GM19043 (cell line): ENCODE measurements at regions not wholly inside any gene's neighbourhood (a gene's known extent, or its start where the extent isn't known, plus 50 kb on each side); places are given as distances from the start of the nearest gene placed in this dataset.

ENCODE experiments used
- ATAC-seq: cut with Tn5 transposase; IDR thresholded peaks from one replicate; pipeline ENCODE4 v1.9.1; 2021; ENCODE audit warnings: low read depth; ENCODE audit not compliant: unreplicated experiment

- no peak for ATAC-seq
These were observed 539.6 kb downstream of the CCDC171 start for GRCh38 chr9:16092142-16093091.

DNA sequence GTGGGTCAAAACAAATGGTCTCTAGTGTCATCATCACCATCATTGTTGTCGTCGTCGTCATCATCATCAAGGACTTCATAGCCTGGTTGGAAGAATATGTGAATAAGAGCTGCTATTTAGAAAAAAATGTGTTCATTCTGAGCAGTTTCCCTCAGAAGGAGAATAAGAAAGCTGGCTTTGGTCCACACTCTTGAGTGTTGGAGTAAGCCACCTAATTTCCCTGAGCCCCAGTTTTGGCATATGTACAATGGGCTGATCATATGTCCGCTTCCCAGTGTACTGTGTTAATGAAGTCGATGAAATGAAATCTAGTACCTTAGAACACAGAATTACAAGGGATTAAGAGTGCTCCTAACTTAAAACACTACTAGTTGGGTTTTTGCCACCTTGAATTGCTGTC is 545.5 kb downstream of the CCDC171 start:
- ATAC-seq = no peak

DNA sequence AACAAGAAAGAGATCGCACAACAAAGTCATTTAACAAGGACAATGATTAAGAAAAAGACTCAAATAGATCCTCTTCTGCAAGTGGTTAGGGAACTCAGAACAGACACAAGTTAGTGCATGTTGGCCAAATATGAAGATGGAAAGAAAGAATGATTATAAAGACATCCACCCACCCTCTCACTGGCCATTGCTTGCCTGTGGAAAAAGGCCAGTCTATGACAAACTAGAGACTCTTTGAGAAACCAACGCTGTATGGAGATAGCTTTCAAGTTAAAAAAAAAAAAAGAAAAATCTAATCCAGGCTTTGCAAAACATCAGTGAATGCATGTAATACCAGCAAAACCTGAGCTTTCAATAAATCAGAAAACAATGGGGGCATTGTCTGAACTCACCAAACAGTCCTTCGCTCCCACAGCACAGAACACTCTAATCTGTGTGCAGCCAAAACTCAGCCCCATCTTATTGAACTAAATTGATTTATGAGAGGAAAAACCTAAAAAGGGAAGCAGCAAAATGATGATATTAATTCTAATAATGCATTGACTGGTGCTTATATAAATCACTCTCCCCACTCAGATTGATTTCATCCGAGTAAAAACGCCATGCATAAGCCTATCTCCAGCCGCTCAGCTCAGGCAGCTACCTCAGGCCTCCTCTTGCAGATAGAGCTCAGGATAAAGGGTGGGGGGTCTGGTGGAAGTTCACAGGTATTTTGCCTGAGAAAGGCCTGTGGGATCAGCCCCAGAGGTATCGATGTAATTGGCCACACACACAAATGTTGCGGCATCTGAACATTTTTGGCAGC is 547.1 kb downstream of the CCDC171 start:
- ATAC-seq = no peak

DNA sequence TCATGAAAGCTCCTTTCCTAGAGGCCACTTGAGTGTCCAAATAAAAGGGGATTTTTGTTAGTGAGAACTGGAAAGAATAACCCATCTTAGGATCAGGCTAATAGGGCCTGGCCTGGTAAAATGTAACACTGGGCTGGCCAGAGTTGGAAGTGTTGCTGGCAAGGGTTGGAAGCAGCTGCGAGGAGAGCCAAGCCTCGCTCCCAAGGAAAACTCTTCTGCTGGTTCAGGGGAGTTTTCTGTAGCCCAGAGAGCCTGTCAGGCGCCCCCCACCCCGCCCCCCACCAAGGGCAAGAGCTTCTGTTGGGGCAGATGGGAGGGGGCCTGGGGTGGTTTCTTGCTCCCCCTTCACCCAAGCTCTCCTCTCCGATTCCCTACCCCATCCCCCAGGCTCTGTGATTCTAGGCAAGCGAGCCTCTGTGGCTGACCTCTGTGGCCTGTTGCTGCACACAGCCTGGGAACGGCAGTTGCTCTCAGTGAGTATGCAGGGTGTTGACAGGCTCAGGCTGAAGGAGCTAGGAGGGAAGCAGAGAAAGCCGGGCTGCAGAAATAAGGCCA is 547.8 kb downstream of the CCDC171 start:
- no peak for ATAC-seq

DNA sequence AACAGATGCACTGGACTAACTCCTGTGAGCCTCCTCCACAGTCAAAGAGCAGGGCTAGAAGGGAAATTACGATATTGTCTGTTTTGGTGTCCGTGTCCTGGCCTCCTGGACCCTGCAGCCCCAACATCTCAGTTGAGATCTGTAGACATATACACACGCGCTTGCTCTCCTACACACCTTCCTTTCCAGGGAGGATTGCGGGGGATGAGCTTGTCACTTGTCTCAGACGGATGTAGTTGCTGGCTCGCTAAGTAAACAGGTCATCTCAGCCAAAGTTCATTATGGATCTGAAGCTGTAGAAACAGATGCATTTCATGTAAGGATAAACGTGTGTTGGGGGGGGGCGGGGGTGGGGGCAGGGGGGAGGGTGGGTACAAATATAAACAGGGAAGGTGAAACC is 549.3 kb downstream of the CCDC171 start:
- no peak for ATAC-seq

GRCh38 chr9:16103620-16104397 is 551.0 kb downstream of the CCDC171 start:
- no peak for ATAC-seq

- ATAC-seq = no peak
These were observed 552.6 kb downstream of the CCDC171 start for GRCh38 chr9:16105168-16106020.

DNA sequence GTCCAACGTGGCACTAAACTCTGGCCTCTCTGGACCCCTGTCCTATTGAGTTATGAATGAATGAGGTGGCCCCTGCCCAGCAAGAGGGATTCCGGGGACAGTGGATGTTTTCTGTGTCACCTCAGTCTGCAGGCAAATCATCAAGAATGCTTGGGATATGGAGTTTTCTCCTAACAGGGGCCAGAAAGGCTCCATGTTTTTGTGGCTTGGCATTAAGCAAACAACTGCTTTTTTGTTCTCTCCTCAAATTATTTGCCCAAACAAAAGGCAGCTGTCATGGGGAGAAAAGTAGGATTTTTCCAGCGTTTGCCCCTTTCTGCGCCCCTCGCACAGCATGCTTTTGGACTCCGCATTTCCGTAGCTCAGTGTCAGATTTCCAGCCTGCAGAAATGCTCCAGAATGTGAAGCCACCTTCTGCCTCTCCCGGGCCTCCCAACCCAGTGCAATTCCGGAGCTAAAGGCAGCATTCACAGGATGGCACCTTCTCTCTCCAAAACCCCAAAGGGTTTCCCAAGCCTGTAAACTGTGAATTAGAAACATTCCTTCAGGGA is 553.3 kb downstream of the CCDC171 start:
- ATAC-seq = no peak

DNA sequence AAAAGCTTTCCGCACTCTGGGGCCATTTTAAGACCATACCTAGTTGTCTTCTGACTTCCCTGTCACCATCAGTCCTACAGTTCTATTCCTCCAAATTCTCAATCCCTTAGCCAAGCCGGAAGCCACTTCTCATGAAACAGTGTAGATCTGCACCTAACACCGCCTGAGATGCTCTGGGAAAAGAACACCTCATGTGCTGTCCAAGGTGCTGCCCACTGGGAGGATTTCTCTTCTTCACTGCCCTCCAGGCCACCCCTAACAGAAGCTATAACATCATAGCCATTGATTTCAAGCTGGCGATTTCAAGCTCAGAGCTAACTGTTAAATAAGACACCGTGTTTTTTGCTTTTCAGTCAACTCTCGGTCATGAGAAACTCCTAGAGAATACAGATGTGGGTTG is 559.3 kb downstream of the CCDC171 start:
- ATAC-seq = no peak

DNA sequence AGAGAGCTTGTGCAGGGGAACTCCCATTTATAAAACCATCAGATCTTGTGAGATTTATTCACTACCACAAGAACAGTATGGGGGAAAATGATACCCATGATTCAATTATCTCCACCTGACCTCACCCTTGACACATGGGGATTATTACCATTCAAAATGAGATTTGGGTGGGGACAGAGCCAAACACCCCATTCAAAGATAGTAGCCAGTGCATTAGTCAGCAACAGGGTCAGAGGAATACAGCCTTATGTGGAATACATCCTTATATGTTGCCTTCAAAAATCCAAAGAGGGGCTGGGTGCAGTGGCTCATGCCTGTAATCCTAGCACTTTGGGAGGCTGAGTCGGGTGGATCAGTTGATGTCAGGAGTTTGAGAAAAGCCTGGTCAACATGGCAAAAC is 563.2 kb downstream of the CCDC171 start:
- ATAC-seq = no peak

DNA sequence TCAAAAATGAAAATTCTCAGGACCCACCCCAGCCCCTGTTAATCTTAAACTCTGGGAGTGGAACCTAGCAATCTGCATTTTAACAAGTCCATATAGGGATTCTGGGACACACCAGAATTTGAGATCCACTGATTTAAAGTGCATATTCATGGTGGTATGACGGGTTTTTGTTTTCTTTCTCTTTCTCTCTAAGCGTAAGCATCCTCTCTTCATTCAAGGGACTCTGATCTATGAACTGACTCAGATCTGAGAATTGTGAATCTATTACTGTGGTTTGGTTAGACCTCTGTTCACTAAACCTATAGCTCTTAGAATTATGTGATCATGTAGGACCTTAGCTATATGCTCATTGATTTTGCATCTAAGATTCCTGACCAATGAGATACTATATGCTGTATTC is 565.2 kb downstream of the CCDC171 start:
- no peak for ATAC-seq

GRCh38 chr9:16119261-16120230 is 566.7 kb downstream of the CCDC171 start:
- ATAC-seq = no peak

GRCh38 chr9:16120231-16120641 is 567.4 kb downstream of the CCDC171 start:
- ATAC-seq = no peak

GRCh38 chr9:16120727-16121126 is 567.9 kb downstream of the CCDC171 start:
- no peak for ATAC-seq

GRCh38 chr9:16121168-16121567 is 568.3 kb downstream of the CCDC171 start:
- no peak for ATAC-seq

DNA sequence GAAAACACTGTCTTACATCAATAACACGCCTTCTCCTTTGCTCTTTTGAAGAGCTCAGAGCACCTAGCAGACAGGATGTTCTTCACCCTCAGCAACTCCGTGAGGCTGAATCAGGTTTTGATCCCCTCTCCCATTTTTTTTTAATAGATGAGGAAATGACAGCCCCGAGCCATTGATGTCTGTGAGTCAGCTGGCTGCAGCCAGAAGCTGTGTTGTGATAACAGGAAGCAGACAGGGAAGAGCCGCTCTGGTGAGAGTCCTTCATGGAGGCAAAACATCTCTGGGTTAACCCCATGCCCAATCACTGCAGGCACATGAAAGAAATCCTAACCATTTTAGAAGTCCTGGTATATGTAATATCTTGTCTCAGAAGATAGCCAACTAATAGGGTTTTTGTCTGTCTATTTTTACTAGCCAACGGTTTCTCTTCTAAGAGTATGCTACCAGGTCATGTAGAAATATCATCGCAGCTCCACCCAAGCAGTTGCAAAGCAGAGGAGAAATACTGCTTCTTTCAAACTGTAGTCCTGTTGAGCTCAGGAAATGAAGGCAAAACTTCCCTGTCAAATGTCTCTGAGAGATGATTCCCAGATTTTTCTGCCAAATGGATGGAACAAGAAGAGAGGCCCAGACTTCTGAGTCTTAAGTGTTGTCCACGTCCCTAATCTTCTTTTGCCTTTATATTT is 568.9 kb downstream of the CCDC171 start:
- ATAC-seq = no peak

DNA sequence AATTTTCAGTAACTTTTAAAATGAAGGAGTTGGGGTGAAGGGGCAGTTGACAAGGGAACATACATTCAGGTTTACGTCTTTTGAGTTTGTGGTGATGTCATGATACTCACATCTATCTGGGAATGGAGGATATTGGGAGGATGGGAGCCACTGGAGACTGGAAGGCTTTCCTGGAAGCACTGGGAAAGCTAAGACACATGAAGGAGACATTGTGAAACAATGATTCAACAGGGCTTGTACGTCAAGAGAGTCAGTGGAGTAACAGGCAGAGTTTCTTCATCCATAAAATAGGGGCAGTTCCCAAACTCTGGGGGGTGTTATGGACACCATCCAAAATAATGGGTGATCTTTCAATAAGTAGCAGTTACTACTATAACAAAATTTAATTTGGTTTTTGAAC is 572.8 kb downstream of the CCDC171 start:
- ATAC-seq = no peak

- ATAC-seq = no peak
These were observed 573.2 kb downstream of the CCDC171 start for GRCh38 chr9:16126042-16126441.
